Esophagus squamous epithelium (tissue), 4 donors: ENCODE measurements at regions not wholly inside any gene's neighbourhood (a gene's known extent, or its start where the extent isn't known, plus 50 kb on each side); places are given as distances from the start of the nearest gene placed in this dataset.
"Not testable (repeated sequence)": the region's sequence is repeated elsewhere in the genome, so short reads cannot be mapped to it uniquely, and the experiment has no call there.

ENCODE experiments used
- CTCF ChIP-seq, 6 experiments: fragments of 450-650 bp in 4 of 6; fragments of 200-600 bp in 2 of 6; sonication (generic) in 2 of 6; IDR thresholded peaks; one replicate each; pipeline ENCODE4 v1.5.1; 2016 to 2019; ENCODE audit warnings: antibody characterized with exemption in 6 of 6, mild to moderate bottlenecking in 4 of 6, moderate library complexity in 4 of 6
- POLR2A ChIP-seq, 4 donors: fragments of 450-650 bp; IDR thresholded peaks; one replicate each; pipeline ENCODE4 v1.6.1; 2017; ENCODE audit warnings: antibody characterized with exemption in 4 of 4, mild to moderate bottlenecking in 4 of 4, moderate library complexity in 3 of 4

- TF ChIP-seq CTCF, POLR2A (IDR thresholded peaks at IDR 0.05): not testable (repeated sequence)
These were observed 1055.6 kb downstream of the DIPK2A start for GRCh38 chr3:145027186-145027585.
